K562 (cell line): ENCODE measurements at regions not wholly inside any gene's neighbourhood (a gene's known extent, or its start where the extent isn't known, plus 50 kb on each side); places are given as distances from the start of the nearest gene placed in this dataset.

Source experiments
- ATAC-seq: fragments of 200-7000 bp; cut with Tn5 transposase; 3 replicates; pipeline ENCODE4 v1.9.1; 2020; ENCODE audit warnings: moderate library complexity
- BruUV-seq: library from RNA; stranded (reverse); fragments of 400-500 nt; replicated peaks from 2 replicates; lab custom pipeline; 2021; lab: Mats Ljungman, UMichigan
- CTCF ChIA-PET: fragments of 300-600 bp; formaldehyde crosslinking; extraction: SDS; loops from one replicate; lab custom pipeline; 2021; ENCODE audit warnings: low intra/inter-chr PET ratio; lab: Yijun Ruan, JAX
- POLR2A ChIA-PET: fragments of 300-600, 350-650 bp; sonication (Branson Sonifier 250); formaldehyde crosslinking; extraction: SDS; loops from one replicate; lab custom pipeline; 2021; ENCODE audit warnings: antibody characterized with exemption, inconsistent platforms; lab: Yijun Ruan, JAX
- DNase-seq, 4 experiments: peaks; one replicate each; pipeline versions ENCODE4 v3.0.0 to v3.0.0-alpha.2; 2011 to 2018; ENCODE audit warnings: low spot score in 3 of 4, mixed read lengths in 3 of 4; ENCODE audit errors: extremely low read depth in 1 of 4
- FAIRE-seq: peaks from 2 replicates; lab custom pipeline; 2011; peaks lifted over from hg19 to GRCh38; lab: Jason Lieb, UNC
- H2AFZ ChIP-seq: 2 replicates; pipeline ENCODE4 v1.6.0; 2011; ENCODE audit warnings: low read depth, low read length, control low read depth, inconsistent platforms
- H3K27ac ChIP-seq: fragments of 200-600 bp; 3 replicates; pipeline ENCODE4 v1.8.0; 2011; ENCODE audit warnings: low read depth, mild to moderate bottlenecking, control low read depth, inconsistent platforms, low read length, moderate library complexity, mixed read lengths; ENCODE audit errors: extremely low read depth
- H3K27me3 ChIP-seq, 2 experiments: fragments of 300-600 bp in 1 of 2; 2 replicates in 1 of 2; 3 replicates in 1 of 2; pipeline versions ENCODE4 v1.6.0 to v1.8.0; 2011; ENCODE audit warnings: inconsistent platforms in 2 of 2, low read length in 2 of 2, mild to moderate bottlenecking in 1 of 2, mixed read lengths in 1 of 2, moderate library complexity in 1 of 2; ENCODE audit not compliant: control insufficient read depth in 2 of 2, insufficient read depth in 2 of 2
- H3K36me3 ChIP-seq: fragments of 300-600 bp; 3 replicates; pipeline ENCODE4 v1.8.0; 2011; ENCODE audit warnings: mild to moderate bottlenecking, low read length, inconsistent platforms; ENCODE audit not compliant: control insufficient read depth, insufficient read depth
- H3K4me1 ChIP-seq, 2 experiments: fragments of 200-600 bp in 1 of 2; replicated peaks in 1 of 2; 2 replicates in 1 of 2; 3 replicates in 1 of 2; pipeline versions ENCODE4 v1.5.1 to v1.8.0; 2011; ENCODE audit warnings: inconsistent platforms in 2 of 2, low read length in 2 of 2, mild to moderate bottlenecking in 1 of 2, mixed read lengths in 1 of 2, moderate library complexity in 1 of 2; ENCODE audit not compliant: control insufficient read depth in 2 of 2, insufficient read depth in 2 of 2
- H3K4me2 ChIP-seq: 2 replicates; pipeline ENCODE4 v1.6.1; 2011; ENCODE audit warnings: low read length, control low read depth, inconsistent platforms, mixed read lengths; ENCODE audit not compliant: insufficient read depth
- H3K4me3 ChIP-seq: fragments of 200-600 bp; sonication (generic), shearing (Covaris generic); 2 replicates; pipeline ENCODE4 v1.5.1; 2016; ENCODE audit warnings: control low read depth, inconsistent platforms
- H3K79me2 ChIP-seq: fragments of 200-600 bp; 3 replicates; pipeline ENCODE4 v1.8.0; 2011; ENCODE audit warnings: low read length, inconsistent platforms; ENCODE audit not compliant: control insufficient read depth, insufficient read depth
- H3K9ac ChIP-seq, 2 experiments: 2 replicates each; pipeline versions ENCODE4 v1.6.0 to v1.6.1; 2011; ENCODE audit warnings: low read depth in 2 of 2, low read length in 2 of 2, control low read depth in 1 of 2, inconsistent platforms in 1 of 2, mild to moderate bottlenecking in 1 of 2, mixed read lengths in 1 of 2; ENCODE audit not compliant: insufficient read depth in 1 of 2
- H3K9me1 ChIP-seq: one replicate; pipeline ENCODE4 v1.6.0; 2011; ENCODE audit warnings: inconsistent platforms, mild to moderate bottlenecking, low read length, moderate library complexity; ENCODE audit not compliant: control insufficient read depth, insufficient read depth
- H3K9me3 ChIP-seq: replicated peaks from 2 replicates; pipeline ENCODE4 v1.5.1; 2011; ENCODE audit warnings: low read depth, low read length, inconsistent platforms; ENCODE audit not compliant: control insufficient read depth, insufficient read depth
- H4K20me1 ChIP-seq: replicated peaks from 2 replicates; pipeline ENCODE4 v1.6.1; 2011; ENCODE audit warnings: low read length, inconsistent platforms, mixed read lengths; ENCODE audit not compliant: control insufficient read depth, insufficient read depth
- ATF4 ChIP-seq: fragments of 450-650 bp; formaldehyde crosslinking; IDR thresholded peaks from 2 replicates; pipeline ENCODE4 v1.4.0; 2022; ENCODE audit warnings: mild to moderate bottlenecking, moderate library complexity
- MEF2A ChIP-seq: IDR thresholded peaks from 2 replicates; pipeline ENCODE4 v1.6.1; 2011; ENCODE audit warnings: low read depth, mild to moderate bottlenecking, low read length, moderate library complexity; ENCODE audit not compliant: control insufficient read depth
- NFIX ChIP-seq: fragments of 250-450 bp; sonication (Bioruptor Pico); IDR thresholded peaks from 2 replicates; pipeline ENCODE4 v1.4.0; 2020; ENCODE audit warnings: low read depth, mild to moderate bottlenecking, moderate library complexity
- ZBTB49 ChIP-seq: sonication (generic); formaldehyde crosslinking; IDR thresholded peaks from 2 replicates; pipeline ENCODE4 v1.8.0; 2022; ENCODE audit warnings: missing genetic modification reagents, mild to moderate bottlenecking, borderline replicate concordance
- WGBS: fragments of 100-300 bp; shearing (Covaris generic); methylation state at CpG from one replicate; pipeline ENCODE4 v1.1.6; 2016; ENCODE audit warnings: low coverage, mixed read lengths; ENCODE audit not compliant: insufficient coverage; ENCODE audit errors: missing lambda C conversion rate; 5-methylcytosine and 5-hydroxymethylcytosine counted together
- in situ Hi-C: fragments of 300-500 bp; cut with MboI; formaldehyde crosslinking; loops from 4 replicates; pipeline ENCODE4 v1.15.0; 2018; ENCODE audit warnings: inconsistent platforms, mixed read lengths
- intact Hi-C: fragments of 100-400 bp; cut with micrococcal nuclease; formaldehyde crosslinking; loops from 2 replicates; pipeline ENCODE4 v1.14.2; 2022

GRCh38 chr10:62597226-62597625 lies 207.3 kb upstream of the ADO start:
- POLR2A ChIA-PET: no interaction called here
- DNase-seq (no peak), ATAC-seq (no peak), FAIRE-seq (no peak)
- H2AFZ ChIP-seq: no peak overlapping the region
- H3K9ac ChIP-seq: no peak overlapping the region
- no peaks in the 10 kb centered on the region for H3K36me3 ChIP-seq
- CTCF ChIA-PET: no interaction called here
- H3K4me2 ChIP-seq: no peak overlapping the region
- H3K4me3 ChIP-seq: no peak overlapping the region
- no peaks in the 10 kb centered on the region for H4K20me1 ChIP-seq
- H3K4me1 ChIP-seq: no peaks in the 10 kb centered on the region
- no peak overlapping the region for H3K27ac ChIP-seq
- no peaks in the 10 kb centered on the region for H3K79me2 ChIP-seq
- BruUV-seq: no TSS peak
- in situ Hi-C loops (loop anchor here (25.0 kb wide), 1 partner anchor 1140 kb away; no protein-coding TSS in a partner anchor), intact Hi-C loops (loop anchor here (10.0 kb wide), 2 partner anchors 408 to 1128 kb away; no protein-coding TSS in a partner anchor)
- no peaks in the 10 kb centered on the region for H3K9me1 ChIP-seq
- WGBS: 2% methylated on average over 3 of the region's 3 CpGs
- H3K9me3 ChIP-seq: no peaks in the 10 kb centered on the region
- no peaks in the 10 kb centered on the region for H3K27me3 ChIP-seq
- no peak for TF ChIP-seq NFIX (CRISPR knock-in tag)
- TF ChIP-seq ATF4 (CRISPR knock-in tag): no peak
- no peak for TF ChIP-seq ZBTB49 (CRISPR knock-in tag)
- no peak for TF ChIP-seq MEF2A
